ENCODE measurements at regions not wholly inside any gene's neighbourhood (a gene's known extent, or its start where the extent isn't known, plus 50 kb on each side); places are given as distances from the start of the nearest gene placed in this dataset.

DNA sequence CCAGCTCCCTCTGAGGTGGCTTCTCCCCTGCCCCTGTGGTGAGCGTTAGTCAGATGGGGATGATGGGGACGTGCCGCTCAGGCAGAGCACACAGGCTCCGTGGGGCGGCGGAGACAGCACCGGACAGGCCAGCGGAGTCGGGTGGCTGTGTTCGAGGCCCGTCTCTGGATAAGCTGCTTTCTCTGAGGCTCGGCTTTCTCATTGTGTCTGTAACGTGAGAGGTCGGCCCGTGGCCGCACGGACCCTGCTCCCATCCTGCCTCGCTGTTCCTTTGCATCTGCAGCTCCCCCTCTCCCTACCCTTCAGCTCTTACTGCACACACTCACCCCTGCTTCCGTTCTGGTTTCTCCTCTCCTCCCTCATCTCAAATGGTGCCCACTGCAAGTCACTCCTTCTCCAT, 62.5 kb downstream of the FAM43A start:
- H3K27ac Mint-ChIP-seq, result no peak overlapping the region
- no peaks in the 10 kb centered on the region for H3K27me3 ChIP-seq (ENCODE audit: control insufficient read depth in 2 of 2, insufficient read depth in 2 of 2, low read length in 2 of 2)
- peaks cover 0 to 5% (median 0%) of the 10 kb centered on the region in 7 donors for H3K4me1 Mint-ChIP-seq
- no peaks in the 10 kb centered on the region for H3K36me3 ChIP-seq (ENCODE audit: control insufficient read depth in 2 of 3, insufficient read depth in 3 of 3, low read length in 3 of 3)
- no peak overlapping the region for H3K4me3 Mint-ChIP-seq
- intact Hi-C loops (cut with micrococcal nuclease), result no loop called here
- POLR2A ChIA-PET, result no interaction called here
- peaks cover 0 to 4% (median 0%) of the 10 kb centered on the region in 5 donors for H3K36me3 Mint-ChIP-seq
- no peaks in the 10 kb centered on the region for H3K9me3 ChIP-seq (ENCODE audit: control insufficient read depth in 2 of 3, low read length in 3 of 3)
- H3K27ac ChIP-seq (ENCODE audit: low read depth, low read length), result no peak overlapping the region
- H3K4me1 ChIP-seq (ENCODE audit: control insufficient read depth in 2 of 2, insufficient read depth in 2 of 2, low read length in 2 of 2), result no peaks in the 10 kb centered on the region
- H3K4me3 ChIP-seq (ENCODE audit: low read length), result no peak overlapping the region
- CTCF ChIA-PET, result no interaction called here
- ATAC-seq (no peak), DNase-seq (no peak)
- no peaks in the 10 kb centered on the region for H3K9me3 Mint-ChIP-seq
- peaks cover 0 to 3% (median 0%) of the 10 kb centered on the region in 5 donors for H3K27me3 Mint-ChIP-seq

DNA sequence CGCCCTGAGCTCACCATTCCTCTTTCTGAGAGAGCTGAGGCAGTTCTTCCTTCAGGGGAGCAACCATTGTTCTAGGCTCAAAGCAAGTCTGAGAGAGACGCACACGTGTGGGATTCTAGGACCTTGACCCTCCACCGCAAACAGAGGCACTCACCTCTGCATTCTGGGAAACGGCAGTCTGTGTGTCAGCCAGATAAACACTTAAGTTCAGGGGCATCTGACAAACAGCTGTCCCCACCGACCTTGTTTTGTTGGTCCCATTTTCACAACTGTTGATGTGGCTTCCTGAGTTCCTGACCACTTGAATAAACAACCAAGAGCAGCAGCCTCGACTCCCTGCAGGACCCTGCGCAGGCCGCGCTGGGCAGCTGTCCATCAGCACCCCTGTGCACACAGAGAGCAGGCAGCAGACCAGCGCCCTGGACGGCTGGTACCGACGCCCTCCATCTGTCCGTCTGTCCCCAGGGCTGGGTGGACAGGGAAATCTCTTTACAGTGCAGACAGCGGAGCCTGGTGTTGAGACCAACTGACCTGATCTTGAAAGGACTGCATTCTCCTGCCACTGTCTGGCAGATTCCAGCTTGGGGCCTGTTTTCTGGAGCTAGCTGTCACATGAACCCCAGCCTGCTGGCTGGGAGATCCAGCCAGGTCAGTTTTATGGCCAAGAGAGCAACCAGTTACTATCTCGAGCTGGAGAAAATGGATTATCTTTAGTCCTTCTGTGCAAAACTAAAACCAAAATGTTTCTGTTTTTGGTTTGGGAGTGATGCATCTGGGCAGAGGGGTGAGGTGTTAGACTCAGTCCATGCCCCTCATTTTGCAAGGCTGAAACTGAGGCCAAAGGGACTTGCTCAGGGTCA, 64.2 kb downstream of the FAM43A start:
- Mint-ChIP-seq H3K4me1 (peaks cover 0 to 5% (median 0%) of the 10 kb centered on the region in 7 donors), H3K4me3 (no peak overlapping the region), H3K9me3 (peaks cover 0 to 2% (median 0%) of the 10 kb centered on the region in 11 donors), H3K27ac (no peak overlapping the region), H3K27me3 (peaks cover 0 to 3% (median 0%) of the 10 kb centered on the region in 5 donors), H3K36me3 (peaks cover 0 to 4% (median 0%) of the 10 kb centered on the region in 5 donors)
- DNase-seq (no peak), ATAC-seq (no peak)
- no peaks in the 10 kb centered on the region for H3K27me3 ChIP-seq (ENCODE audit: control insufficient read depth in 2 of 2, insufficient read depth in 2 of 2, low read length in 2 of 2)
- intact Hi-C loops (cut with micrococcal nuclease), result no loop called here
- no peak overlapping the region for H3K4me3 ChIP-seq (ENCODE audit: low read length)
- no peaks in the 10 kb centered on the region for H3K9me3 ChIP-seq (ENCODE audit: control insufficient read depth in 2 of 3, low read length in 3 of 3)
- no peaks in the 10 kb centered on the region for H3K4me1 ChIP-seq (ENCODE audit: control insufficient read depth in 2 of 2, insufficient read depth in 2 of 2, low read length in 2 of 2)
- POLR2A ChIA-PET, result no interaction called here
- no peaks in the 10 kb centered on the region for H3K36me3 ChIP-seq (ENCODE audit: control insufficient read depth in 2 of 3, insufficient read depth in 3 of 3, low read length in 3 of 3)
- CTCF ChIA-PET, result no interaction called here
- H3K27ac ChIP-seq (ENCODE audit: low read depth, low read length), result no peak overlapping the region

DNA sequence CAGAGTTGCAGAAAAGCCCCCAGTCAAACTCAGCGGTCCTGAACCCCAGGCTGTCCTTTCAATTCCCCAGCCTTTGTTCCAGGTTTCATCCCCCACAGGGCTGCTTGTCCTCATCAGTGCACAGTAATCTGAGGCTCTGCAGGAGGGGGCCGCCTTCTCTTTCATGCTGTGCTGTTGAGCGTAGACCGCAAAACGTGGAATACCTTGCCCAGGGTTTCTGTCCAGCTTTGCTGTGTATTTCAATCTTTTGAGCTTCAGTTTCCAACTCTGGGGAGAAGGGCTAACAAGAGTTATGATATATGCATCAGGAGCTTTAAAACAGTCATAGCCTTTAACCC, 64.8 kb downstream of the FAM43A start:
- Histone ChIP-seq H3K27ac (ENCODE audit: low read depth, low read length) (no peak overlapping the region), H3K4me3 (ENCODE audit: low read length) (no peak overlapping the region), H3K27me3 (ENCODE audit: control insufficient read depth in 2 of 2, insufficient read depth in 2 of 2, low read length in 2 of 2) (no peaks in the 10 kb centered on the region), H3K36me3 (ENCODE audit: control insufficient read depth in 2 of 3, insufficient read depth in 3 of 3, low read length in 3 of 3) (no peaks in the 10 kb centered on the region), H3K9me3 (ENCODE audit: control insufficient read depth in 2 of 3, low read length in 3 of 3) (no peaks in the 10 kb centered on the region), H3K4me1 (ENCODE audit: control insufficient read depth in 2 of 2, insufficient read depth in 2 of 2, low read length in 2 of 2) (no peaks in the 10 kb centered on the region)
- ATAC-seq, result no peak
- Mint-ChIP-seq H3K4me1 (peaks cover 0 to 5% (median 0%) of the 10 kb centered on the region in 7 donors), H3K27me3 (peaks cover 0 to 3% (median 0%) of the 10 kb centered on the region in 5 donors), H3K9me3 (peaks cover 0 to 2% (median 0%) of the 10 kb centered on the region in 11 donors), H3K27ac (no peak overlapping the region), H3K4me3 (no peak overlapping the region), H3K36me3 (peaks cover 0 to 4% (median 0%) of the 10 kb centered on the region in 5 donors)
- ChIA-PET CTCF (no interaction called here), POLR2A (no interaction called here)
- DNase-seq, result no peak
- intact Hi-C loops (cut with micrococcal nuclease), result no loop called here

DNA sequence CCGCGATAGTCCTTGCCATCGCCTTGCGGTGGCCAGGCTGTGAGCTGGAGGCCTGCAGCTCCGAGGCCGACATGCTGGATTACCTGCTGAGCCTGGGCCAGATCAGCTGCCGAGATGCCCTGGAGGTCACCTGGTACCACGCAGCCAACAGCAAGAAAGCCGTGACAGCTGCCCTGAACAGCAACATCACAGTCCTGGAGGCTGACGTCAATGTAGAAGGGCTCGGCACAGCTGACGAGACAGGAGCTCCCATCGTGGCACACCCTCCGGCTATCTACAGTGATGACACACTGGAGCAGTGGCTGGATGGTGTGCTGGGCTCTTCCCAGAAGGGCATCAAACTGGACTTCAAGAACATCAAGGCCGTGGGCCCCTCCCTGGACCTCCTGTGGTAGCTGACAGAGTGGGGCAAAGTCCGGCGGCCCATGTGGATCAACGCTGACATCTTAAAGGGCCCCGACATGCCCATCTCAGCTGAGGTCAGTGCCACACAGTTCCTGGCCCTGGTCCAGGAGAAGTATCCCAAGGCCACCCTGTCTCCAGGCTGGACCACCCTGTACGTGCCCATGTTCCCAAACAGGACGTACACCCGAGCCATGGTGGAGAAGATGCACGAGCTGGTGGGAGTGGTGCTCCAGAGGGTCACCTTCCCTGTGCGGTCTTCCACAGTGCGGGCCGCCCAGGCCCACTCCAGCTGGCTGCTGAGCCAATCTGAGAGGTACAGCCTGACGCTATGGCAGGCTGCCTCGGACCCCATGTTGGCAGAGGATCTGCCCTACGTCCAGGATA, 70.2 kb downstream of the FAM43A start:
- Histone ChIP-seq H3K9me3 (ENCODE audit: control insufficient read depth in 2 of 3, low read length in 3 of 3) (no peaks in the 10 kb centered on the region), H3K4me3 (ENCODE audit: low read length) (no peak overlapping the region), H3K36me3 (ENCODE audit: control insufficient read depth in 2 of 3, insufficient read depth in 3 of 3, low read length in 3 of 3) (no peaks in the 10 kb centered on the region), H3K27me3 (ENCODE audit: control insufficient read depth in 2 of 2, insufficient read depth in 2 of 2, low read length in 2 of 2) (no peaks in the 10 kb centered on the region), H3K4me1 (ENCODE audit: control insufficient read depth in 2 of 2, insufficient read depth in 2 of 2, low read length in 2 of 2) (no peaks in the 10 kb centered on the region), H3K27ac (ENCODE audit: low read depth, low read length) (no peak overlapping the region)
- intact Hi-C loops (cut with micrococcal nuclease), result no loop called here
- H3K27ac Mint-ChIP-seq, result no peak overlapping the region
- DNase-seq (no peak), ATAC-seq (no peak)
- no peaks in the 10 kb centered on the region for H3K36me3 Mint-ChIP-seq
- no peaks in the 10 kb centered on the region for H3K4me1 Mint-ChIP-seq
- no peak overlapping the region for H3K4me3 Mint-ChIP-seq
- peaks cover 5 to 20% (median 6%) of the 10 kb centered on the region in 5 donors for H3K27me3 Mint-ChIP-seq
- CTCF ChIA-PET, result no interaction called here
- POLR2A ChIA-PET, result no interaction called here
- peaks cover 0 to 2% (median 0%) of the 10 kb centered on the region in 11 donors for H3K9me3 Mint-ChIP-seq

DNA sequence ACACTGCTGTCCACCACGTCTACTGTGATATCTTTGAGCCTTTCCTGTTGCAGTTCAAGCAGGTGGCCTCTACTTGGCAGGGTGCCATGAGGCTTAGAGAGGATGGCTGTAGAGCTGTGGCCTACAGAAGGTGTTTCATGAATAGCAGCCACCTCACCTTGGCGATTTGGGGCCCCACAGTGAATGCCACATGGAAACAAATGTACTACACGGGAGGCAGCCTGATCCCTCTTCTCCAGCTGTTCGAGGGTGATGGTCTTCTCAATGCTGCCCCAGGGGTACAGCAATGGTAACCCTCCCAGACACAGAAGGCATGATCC, 70.7 kb downstream of the FAM43A start:
- DNase-seq, result no peak
- Histone ChIP-seq H3K27ac (ENCODE audit: low read depth, low read length) (no peak overlapping the region), H3K4me1 (ENCODE audit: control insufficient read depth in 2 of 2, insufficient read depth in 2 of 2, low read length in 2 of 2) (no peaks in the 10 kb centered on the region), H3K36me3 (ENCODE audit: control insufficient read depth in 2 of 3, insufficient read depth in 3 of 3, low read length in 3 of 3) (no peaks in the 10 kb centered on the region), H3K4me3 (ENCODE audit: low read length) (no peak overlapping the region), H3K27me3 (ENCODE audit: control insufficient read depth in 2 of 2, insufficient read depth in 2 of 2, low read length in 2 of 2) (no peaks in the 10 kb centered on the region), H3K9me3 (ENCODE audit: control insufficient read depth in 2 of 3, low read length in 3 of 3) (no peaks in the 10 kb centered on the region)
- intact Hi-C loops (cut with micrococcal nuclease), result no loop called here
- no peak for ATAC-seq
- Mint-ChIP-seq H3K4me3 (no peak overlapping the region), H3K36me3 (no peaks in the 10 kb centered on the region), H3K4me1 (no peaks in the 10 kb centered on the region), H3K27me3 (peaks cover 5 to 20% (median 6%) of the 10 kb centered on the region in 5 donors), H3K27ac (no peak overlapping the region), H3K9me3 (peaks cover 0 to 2% (median 0%) of the 10 kb centered on the region in 11 donors)
- CTCF ChIA-PET, result no interaction called here
- POLR2A ChIA-PET, result no interaction called here

DNA sequence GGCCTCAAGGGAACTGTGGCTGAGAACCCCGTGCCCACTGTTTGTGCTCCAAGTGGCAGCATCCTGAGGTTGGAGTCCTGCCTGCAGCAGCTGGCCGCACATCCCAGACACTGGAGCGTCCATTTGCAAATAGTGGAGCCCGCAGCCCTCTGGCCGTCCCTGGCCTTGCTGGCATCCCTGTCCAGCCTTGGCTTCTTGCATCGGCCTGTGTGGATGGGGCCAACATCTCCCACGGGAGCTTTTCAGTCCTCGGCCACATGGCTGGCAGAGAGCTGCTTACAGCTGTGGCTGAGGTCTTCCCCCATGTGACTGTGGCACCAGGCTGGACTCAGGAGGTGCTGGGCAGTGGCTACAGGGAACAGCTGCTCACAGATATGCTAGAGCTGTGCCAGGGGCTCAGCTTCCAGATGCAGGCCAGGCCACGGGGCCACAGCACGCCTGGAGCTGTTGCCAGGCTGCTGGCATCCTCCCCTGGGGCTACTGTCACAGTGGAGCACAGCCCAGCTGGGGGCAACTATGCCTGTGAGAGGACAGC, 71.2 kb downstream of the FAM43A start:
- Histone ChIP-seq H3K36me3 (ENCODE audit: control insufficient read depth in 2 of 3, insufficient read depth in 3 of 3, low read length in 3 of 3) (no peaks in the 10 kb centered on the region), H3K4me3 (ENCODE audit: low read length) (no peak overlapping the region), H3K27me3 (ENCODE audit: control insufficient read depth in 2 of 2, insufficient read depth in 2 of 2, low read length in 2 of 2) (no peaks in the 10 kb centered on the region), H3K9me3 (ENCODE audit: control insufficient read depth in 2 of 3, low read length in 3 of 3) (no peaks in the 10 kb centered on the region), H3K4me1 (ENCODE audit: control insufficient read depth in 2 of 2, insufficient read depth in 2 of 2, low read length in 2 of 2) (no peaks in the 10 kb centered on the region), H3K27ac (ENCODE audit: low read depth, low read length) (no peak overlapping the region)
- CTCF ChIA-PET, result no interaction called here
- intact Hi-C loops (cut with micrococcal nuclease), result no loop called here
- H3K36me3 Mint-ChIP-seq, result no peaks in the 10 kb centered on the region
- no peak overlapping the region for H3K27ac Mint-ChIP-seq
- peaks cover 0 to 2% (median 0%) of the 10 kb centered on the region in 11 donors for H3K9me3 Mint-ChIP-seq
- no peaks in the 10 kb centered on the region for H3K4me1 Mint-ChIP-seq
- ATAC-seq (no peak), DNase-seq (no peak)
- POLR2A ChIA-PET, result interaction anchor here (1.9 kb wide), 1 partner anchor 12 kb away, joined by 4 read pairs; no protein-coding TSS in a partner anchor
- no peak overlapping the region for H3K4me3 Mint-ChIP-seq
- peaks cover 5 to 20% (median 6%) of the 10 kb centered on the region in 5 donors for H3K27me3 Mint-ChIP-seq

All from naive thymus-derived CD4-positive, alpha-beta T cell (primary cell).